IMR-90 (cell line): ENCODE measurements at regions not wholly inside any gene's neighbourhood (a gene's known extent, or its start where the extent isn't known, plus 50 kb on each side); places are given as distances from the start of the nearest gene placed in this dataset.

Source experiments
- ATAC-seq: fragments of 200-7000 bp; cut with Tn5 transposase; 2 replicates; pipeline ENCODE4 v1.9.1; 2020; ENCODE audit warnings: low read depth, mild to moderate bottlenecking, moderate library complexity
- BruUV-seq: library from RNA; stranded (reverse); fragments of 400-500 nt; replicated peaks from 2 replicates; lab custom pipeline; 2021; lab: Mats Ljungman, UMichigan
- CTCF ChIA-PET: fragments of 300-600 bp; formaldehyde crosslinking; extraction: SDS; loops from one replicate; lab custom pipeline; 2021; ENCODE audit warnings: antibody characterized with exemption; lab: Yijun Ruan, JAX
- POLR2A ChIA-PET: fragments of 300-600 bp; sonication (Branson Sonifier 250); formaldehyde crosslinking; loops from one replicate; lab custom pipeline; 2022; ENCODE audit warnings: antibody characterized with exemption; ENCODE audit not compliant: unreplicated experiment; lab: Charles Lee
- DNase-seq: peaks from one replicate; pipeline ENCODE4 v3.0.0; 2013
- H2AFZ ChIP-seq: replicated peaks from 2 replicates; pipeline ENCODE3; 2013; ENCODE audit warnings: low read length, mild to moderate bottlenecking; ENCODE audit not compliant: poor library complexity
- H2AK5ac ChIP-seq: 2 replicates; pipeline ENCODE4 v1.6.1; 2013; ENCODE audit warnings: low read depth, low read length, inconsistent platforms
- H2AK9ac ChIP-seq: replicated peaks from 2 replicates; pipeline ENCODE3; 2013; ENCODE audit warnings: mild to moderate bottlenecking, low read depth, low read length, moderate library complexity; ENCODE audit not compliant: poor library complexity
- H2BK120ac ChIP-seq: 2 replicates; pipeline ENCODE4 v1.6.1; 2013; ENCODE audit warnings: low read depth, low read length, inconsistent platforms
- H2BK15ac ChIP-seq: 3 replicates; pipeline ENCODE4 v1.6.1; 2013; ENCODE audit warnings: low read depth, low read length, inconsistent platforms
- H2BK20ac ChIP-seq: 2 replicates; pipeline ENCODE4 v1.6.1; 2013; ENCODE audit warnings: low read depth, mild to moderate bottlenecking, inconsistent platforms, low read length, moderate library complexity
- H2BK5ac ChIP-seq: 2 replicates; pipeline ENCODE4 v1.6.1; 2013; ENCODE audit warnings: mild to moderate bottlenecking, low read depth, low read length, inconsistent platforms; ENCODE audit not compliant: poor library complexity, severe bottlenecking
- H3K14ac ChIP-seq: replicated peaks from 2 replicates; pipeline ENCODE4 v1.6.1; 2013; ENCODE audit warnings: low read depth, low read length, inconsistent platforms
- H3K18ac ChIP-seq: 2 replicates; pipeline ENCODE4 v1.6.1; 2013; ENCODE audit warnings: low read depth, low read length, control low read depth
- H3K23ac ChIP-seq: 2 replicates; pipeline ENCODE4 v1.6.1; 2013; ENCODE audit warnings: low read depth, low read length, inconsistent platforms
- H3K27ac ChIP-seq: 2 replicates; pipeline ENCODE4 v1.5.1; 2013; ENCODE audit warnings: mild to moderate bottlenecking, control low read depth, low read length; ENCODE audit not compliant: insufficient read depth
- H3K27me3 ChIP-seq: 2 replicates; pipeline ENCODE4 v1.6.1; 2013; ENCODE audit warnings: low read length; ENCODE audit not compliant: control insufficient read depth, insufficient read depth
- H3K36me3 ChIP-seq: 2 replicates; pipeline ENCODE4 v1.6.1; 2013; ENCODE audit warnings: low read length, mixed read lengths; ENCODE audit not compliant: control insufficient read depth, insufficient read depth
- H3K4ac ChIP-seq: 2 replicates; pipeline ENCODE4 v1.6.1; 2013; ENCODE audit warnings: low read depth, low read length, inconsistent platforms
- H3K4me1 ChIP-seq: 2 replicates; pipeline ENCODE4 v1.6.1; 2013; ENCODE audit warnings: low read length, mixed read lengths; ENCODE audit not compliant: control insufficient read depth, insufficient read depth
- H3K4me2 ChIP-seq: 2 replicates; pipeline ENCODE4 v1.6.1; 2013; ENCODE audit warnings: low read depth, mild to moderate bottlenecking, control low read depth, low read length, moderate library complexity
- H3K4me3 ChIP-seq: 2 replicates; pipeline ENCODE4 v1.5.1; 2013; ENCODE audit warnings: low read depth, mild to moderate bottlenecking, control low read depth, low read length, moderate library complexity; ENCODE audit not compliant: insufficient read depth
- H3K56ac ChIP-seq: 2 replicates; pipeline ENCODE4 v1.6.1; 2013; ENCODE audit warnings: low read length, inconsistent platforms; ENCODE audit not compliant: insufficient read depth; ENCODE audit errors: extremely low read depth
- H3K79me1 ChIP-seq, 2 experiments: 2 replicates each; pipeline ENCODE4 v1.6.1; 2013; ENCODE audit warnings: low read length in 2 of 2, inconsistent platforms in 1 of 2, low read depth in 1 of 2
- H3K9ac ChIP-seq: 2 replicates; pipeline ENCODE4 v1.6.1; 2013; ENCODE audit warnings: low read depth, low read length, control low read depth
- H3K9me1 ChIP-seq: 2 replicates; pipeline ENCODE4 v1.6.1; 2013; ENCODE audit warnings: low read length, inconsistent platforms; ENCODE audit not compliant: insufficient read depth
- H3K9me3 ChIP-seq: 2 replicates; pipeline ENCODE4 v1.6.1; 2013; ENCODE audit warnings: low read length; ENCODE audit not compliant: control insufficient read depth, insufficient read depth
- H4K20me1 ChIP-seq: 2 replicates; pipeline ENCODE4 v1.6.1; 2013; ENCODE audit warnings: low read length, inconsistent platforms; ENCODE audit not compliant: insufficient read depth
- H4K5ac ChIP-seq: 2 replicates; pipeline ENCODE4 v1.6.1; 2013; ENCODE audit warnings: mild to moderate bottlenecking, low read depth, low read length, control low read depth
- H4K8ac ChIP-seq, 2 experiments: 2 replicates each; pipeline ENCODE4 v1.6.1; 2013; ENCODE audit warnings: low read depth in 2 of 2, low read length in 2 of 2, control low read depth in 1 of 2, inconsistent platforms in 1 of 2
- H4K91ac ChIP-seq: 2 replicates; pipeline ENCODE4 v1.6.1; 2013; ENCODE audit warnings: low read depth, low read length, inconsistent platforms; ENCODE audit not compliant: insufficient read depth
- CTCF ChIP-seq: conservative IDR thresholded peaks from 2 replicates; pipeline ENCODE4 v1.5.1; 2012; ENCODE audit warnings: mild to moderate bottlenecking, low read depth, low read length, improper control_type of control experiment
- MXI1 ChIP-seq: IDR thresholded peaks from 2 replicates; pipeline ENCODE4 v1.6.1; 2012; ENCODE audit warnings: low read depth, mild to moderate bottlenecking, low read length, moderate library complexity, borderline replicate concordance
- RAD21 ChIP-seq: IDR thresholded peaks from 2 replicates; pipeline ENCODE4 v1.6.1; 2012; ENCODE audit warnings: low read length, improper control_type of control experiment
- SMC3 ChIP-seq: fragments of 150-350 bp; IDR thresholded peaks from 2 replicates; pipeline ENCODE4 v1.6.1; 2016; ENCODE audit warnings: low read depth, mild to moderate bottlenecking, antibody characterized with exemption, low read length, moderate library complexity
- WGBS, 2 experiments: methylation state at CpG; one replicate each; pipeline versions ENCODE4 v1.1.5 to v1.1.7; 2013; ENCODE audit warnings: missing lambda C conversion rate in 2 of 2; ENCODE audit not compliant: insufficient read length in 1 of 2; ENCODE audit errors: extremely low coverage in 2 of 2; 5-methylcytosine and 5-hydroxymethylcytosine counted together
- dilution Hi-C: fragments of 300-500 bp; cut with HindIII; formaldehyde crosslinking; loops from one replicate; pipeline ENCODE4 v1.14.3; 2018; ENCODE audit warnings: low sequenced_read_pairs; ENCODE audit not compliant: unreplicated experiment
- in situ Hi-C: fragments of 300-500 bp; cut with MboI; formaldehyde crosslinking; loops from 3 replicates; pipeline ENCODE4 v1.14.3; 2019; ENCODE audit warnings: low sequenced_read_pairs, inconsistent platforms, mixed read lengths
- intact Hi-C: fragments of 100-400 bp; cut with micrococcal nuclease; formaldehyde crosslinking; loops from 2 replicates; pipeline ENCODE4 v1.10.0; 2022

- Histone ChIP-seq H4K5ac (no peak overlapping the region), H3K4me2 (no peak overlapping the region), H3K9me1 (peaks cover 13% of the 10 kb centered on the region), H2AK5ac (no peak overlapping the region), H2AFZ (no peak overlapping the region), H2BK20ac (no peak overlapping the region), H3K4me1 (peaks cover 21% of the 10 kb centered on the region), H3K4me3 (no peak overlapping the region), H2BK5ac (no peak overlapping the region), H3K14ac (no peak overlapping the region), H3K9me3 (no peaks in the 10 kb centered on the region), H4K8ac (no peak overlapping the region), H4K91ac (no peak overlapping the region), H2BK120ac (no peak overlapping the region), H2BK15ac (no peak overlapping the region), H3K56ac (no peak overlapping the region), H3K18ac (no peak overlapping the region), H2AK9ac (no peak overlapping the region), H3K79me1 (peaks cover 2 to 6% of the 10 kb centered on the region in 2 experiments; a peak in 2 of 4 replicates), H4K20me1 (no peaks in the 10 kb centered on the region), H3K23ac (no peak overlapping the region), H3K27me3 (no peaks in the 10 kb centered on the region), H3K27ac (no peak overlapping the region), H3K4ac (no peak overlapping the region), H3K36me3 (no peaks in the 10 kb centered on the region), H3K9ac (no peak overlapping the region)
- no peak for ATAC-seq
- dilution Hi-C loops (no loop called here), intact Hi-C loops (loop anchor here (1.0 to 10.0 kb wide), 3 partner anchors 58 to 199 kb away; no protein-coding TSS in a partner anchor), in situ Hi-C loops (no loop called here)
- POLR2A ChIA-PET: no interaction called here
- no TSS peak for BruUV-seq
- CTCF ChIA-PET: interaction anchor here (0.9 to 1.5 kb wide), 5 partner anchors 20 to 113 kb away, joined by 3 to 4 read pairs (median 4); no protein-coding TSS in a partner anchor
- TF ChIP-seq RAD21 (peak; percentile 68), CTCF (peak; percentile 69), SMC3 (peak; percentile 74), MXI1 (no peak)
- WGBS, 2 experiments: no CpG with 5 or more reads among the region's 2 CpGs
- DNase-seq: peak; percentile 64
Observed at GRCh38 chr2:196277002-196277401, 105.6 kb upstream of the STK17B start.
